Prostate gland (tissue), 2 donors: ENCODE measurements at regions not wholly inside any gene's neighbourhood (a gene's known extent, or its start where the extent isn't known, plus 50 kb on each side); places are given as distances from the start of the nearest gene placed in this dataset.

Experiments
- POLR2A ChIP-seq: fragments of 450-650 bp; IDR thresholded peaks from one replicate; pipeline ENCODE4 v1.6.1; 2016; ENCODE audit warnings: antibody characterized with exemption, mild to moderate bottlenecking
- TF ChIP-seq, protein P1 (sequence below), 4 experiments: fragments of 200-600 bp in 2 of 4; fragments of 450-650 bp in 2 of 4; sonication (generic) in 2 of 4; IDR thresholded peaks; 1 replicate in 3 of 4; 2 replicates in 1 of 4; pipeline ENCODE4 v1.5.1; 2016 to 2019; ENCODE audit warnings: antibody characterized with exemption in 4 of 4, mild to moderate bottlenecking in 2 of 4, moderate library complexity in 2 of 4

DNA sequence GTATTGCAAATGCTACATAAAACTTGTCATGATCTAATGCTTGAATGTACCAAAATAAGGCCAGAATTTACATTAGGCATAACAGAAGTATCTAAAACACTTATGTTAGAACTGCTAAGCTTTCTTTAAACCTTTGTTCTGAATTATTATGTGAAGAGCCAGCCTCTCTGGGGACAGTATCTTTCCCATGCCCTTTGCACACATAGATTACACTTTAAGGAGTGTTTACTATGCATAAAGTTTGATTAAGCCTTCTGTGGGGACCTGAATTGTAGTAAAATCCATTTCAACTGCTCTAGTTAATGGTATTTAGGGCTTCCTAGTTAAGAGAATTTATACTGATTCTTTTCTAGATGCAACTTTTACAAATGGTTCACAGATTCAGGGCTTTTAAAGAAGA lies 444.7 kb downstream of the IPMK start:
- TF ChIP-seq POLR2A, result no peak
- TF ChIP-seq, protein P1, sequence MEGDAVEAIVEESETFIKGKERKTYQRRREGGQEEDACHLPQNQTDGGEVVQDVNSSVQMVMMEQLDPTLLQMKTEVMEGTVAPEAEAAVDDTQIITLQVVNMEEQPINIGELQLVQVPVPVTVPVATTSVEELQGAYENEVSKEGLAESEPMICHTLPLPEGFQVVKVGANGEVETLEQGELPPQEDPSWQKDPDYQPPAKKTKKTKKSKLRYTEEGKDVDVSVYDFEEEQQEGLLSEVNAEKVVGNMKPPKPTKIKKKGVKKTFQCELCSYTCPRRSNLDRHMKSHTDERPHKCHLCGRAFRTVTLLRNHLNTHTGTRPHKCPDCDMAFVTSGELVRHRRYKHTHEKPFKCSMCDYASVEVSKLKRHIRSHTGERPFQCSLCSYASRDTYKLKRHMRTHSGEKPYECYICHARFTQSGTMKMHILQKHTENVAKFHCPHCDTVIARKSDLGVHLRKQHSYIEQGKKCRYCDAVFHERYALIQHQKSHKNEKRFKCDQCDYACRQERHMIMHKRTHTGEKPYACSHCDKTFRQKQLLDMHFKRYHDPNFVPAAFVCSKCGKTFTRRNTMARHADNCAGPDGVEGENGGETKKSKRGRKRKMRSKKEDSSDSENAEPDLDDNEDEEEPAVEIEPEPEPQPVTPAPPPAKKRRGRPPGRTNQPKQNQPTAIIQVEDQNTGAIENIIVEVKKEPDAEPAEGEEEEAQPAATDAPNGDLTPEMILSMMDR (IDR thresholded peaks at IDR 0.05), result no peak
